ENCODE measurements at regions not wholly inside any gene's neighbourhood (a gene's known extent, or its start where the extent isn't known, plus 50 kb on each side); places are given as distances from the start of the nearest gene placed in this dataset.

DNA sequence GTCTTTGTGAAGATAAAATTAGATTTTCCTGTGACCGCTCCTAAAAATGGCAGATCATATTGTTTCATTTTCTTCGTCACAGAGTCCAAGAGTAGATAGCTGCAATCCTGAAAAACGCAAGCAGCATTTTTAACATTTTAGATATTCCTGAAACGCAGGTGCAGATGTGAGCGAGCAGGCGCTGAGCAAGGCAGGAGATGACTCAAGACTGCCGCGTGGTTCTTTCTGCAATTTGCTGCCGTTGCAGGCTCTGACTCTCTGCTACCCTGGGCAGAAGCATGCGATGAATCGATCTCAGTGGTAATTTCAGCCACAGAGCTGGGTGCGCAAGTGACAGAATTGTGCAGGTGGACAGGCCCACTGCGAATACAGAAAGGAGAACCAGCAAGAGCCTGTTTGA is 331.9 kb downstream of the ACTR3B start:
- TF ChIP-seq, protein P1, sequence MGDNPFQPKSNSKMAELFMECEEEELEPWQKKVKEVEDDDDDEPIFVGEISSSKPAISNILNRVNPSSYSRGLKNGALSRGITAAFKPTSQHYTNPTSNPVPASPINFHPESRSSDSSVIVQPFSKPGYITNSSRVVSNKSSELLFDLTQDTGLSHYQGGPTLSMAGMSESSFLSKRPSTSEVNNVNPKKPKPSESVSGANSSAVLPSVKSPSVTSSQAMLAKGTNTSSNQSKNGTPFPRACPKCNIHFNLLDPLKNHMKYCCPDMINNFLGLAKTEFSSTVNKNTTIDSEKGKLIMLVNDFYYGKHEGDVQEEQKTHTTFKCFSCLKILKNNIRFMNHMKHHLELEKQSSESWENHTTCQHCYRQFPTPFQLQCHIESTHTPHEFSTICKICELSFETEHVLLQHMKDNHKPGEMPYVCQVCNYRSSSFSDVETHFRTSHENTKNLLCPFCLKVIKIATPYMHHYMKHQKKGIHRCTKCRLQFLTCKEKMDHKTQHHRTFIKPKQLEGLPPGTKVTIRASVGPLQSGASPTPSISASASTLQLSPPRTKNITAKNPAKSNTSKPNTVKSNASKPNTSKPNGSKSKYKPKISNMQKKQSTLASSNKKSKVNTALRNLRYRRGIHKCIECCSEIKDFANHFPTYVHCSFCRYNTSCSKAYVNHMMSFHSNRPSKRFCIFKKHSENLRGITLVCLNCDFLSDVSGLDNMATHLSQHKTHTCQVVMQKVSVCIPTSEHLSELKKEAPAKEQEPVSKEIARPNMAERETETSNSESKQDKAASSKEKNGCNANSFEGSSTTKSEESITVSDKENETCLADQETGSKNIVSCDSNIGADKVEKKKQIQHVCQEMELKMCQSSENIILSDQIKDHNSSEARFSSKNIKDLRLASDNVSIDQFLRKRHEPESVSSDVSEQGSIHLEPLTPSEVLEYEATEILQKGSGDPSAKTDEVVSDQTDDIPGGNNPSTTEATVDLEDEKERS (tag by site-specific recombination; IDR thresholded peaks at IDR 0.05): no peak
- TF ChIP-seq, protein P2, sequence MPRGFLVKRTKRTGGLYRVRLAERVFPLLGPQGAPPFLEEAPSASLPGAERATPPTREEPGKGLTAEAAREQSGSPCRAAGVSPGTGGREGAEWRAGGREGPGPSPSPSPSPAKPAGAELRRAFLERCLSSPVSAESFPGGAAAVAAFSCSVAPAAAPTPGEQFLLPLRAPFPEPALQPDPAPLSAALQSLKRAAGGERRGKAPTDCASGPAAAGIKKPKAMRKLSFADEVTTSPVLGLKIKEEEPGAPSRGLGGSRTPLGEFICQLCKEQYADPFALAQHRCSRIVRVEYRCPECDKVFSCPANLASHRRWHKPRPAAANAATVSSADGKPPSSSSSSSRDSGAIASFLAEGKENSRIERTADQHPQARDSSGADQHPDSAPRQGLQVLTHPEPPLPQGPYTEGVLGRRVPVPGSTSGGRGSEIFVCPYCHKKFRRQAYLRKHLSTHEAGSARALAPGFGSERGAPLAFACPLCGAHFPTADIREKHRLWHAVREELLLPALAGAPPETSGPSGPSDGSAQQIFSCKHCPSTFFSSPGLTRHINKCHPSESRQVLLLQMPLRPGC (tag by site-specific recombination; IDR thresholded peaks at IDR 0.05): no peak
- TF ChIP-seq ZNF202 (tag by site-specific recombination; IDR thresholded peaks at IDR 0.05; ENCODE audit: borderline replicate concordance): no peak
- no peak for TF ChIP-seq ZNF311 (tag by site-specific recombination; IDR thresholded peaks at IDR 0.05; ENCODE audit: borderline replicate concordance)
- no peak for TF ChIP-seq ZNF24 (tag by site-specific recombination; IDR thresholded peaks at IDR 0.05)
- Histone ChIP-seq H3K36me3 (ENCODE audit: control insufficient read depth in 2 of 2, insufficient read depth in 1 of 2, low read length in 2 of 2) (no peaks in the 10 kb centered on the region), H3K27ac (ENCODE audit: extremely low read depth, low read depth, low read length) (no peak overlapping the region), H3K4me3 (ENCODE audit: low read depth, low read length) (no peak overlapping the region), H3K4me1 (ENCODE audit: control insufficient read depth, insufficient read depth, low read length) (no peaks in the 10 kb centered on the region), H3K9me3 (ENCODE audit: control insufficient read depth, insufficient read depth, low read depth, low read length) (no peaks in the 10 kb centered on the region)
- ChIA-PET POLR2A (no interaction called here), CTCF (interaction anchor here (0.6 kb wide), 1 partner anchor 1115 kb away, joined by 5 read pairs; no protein-coding TSS in a partner anchor)

DNA sequence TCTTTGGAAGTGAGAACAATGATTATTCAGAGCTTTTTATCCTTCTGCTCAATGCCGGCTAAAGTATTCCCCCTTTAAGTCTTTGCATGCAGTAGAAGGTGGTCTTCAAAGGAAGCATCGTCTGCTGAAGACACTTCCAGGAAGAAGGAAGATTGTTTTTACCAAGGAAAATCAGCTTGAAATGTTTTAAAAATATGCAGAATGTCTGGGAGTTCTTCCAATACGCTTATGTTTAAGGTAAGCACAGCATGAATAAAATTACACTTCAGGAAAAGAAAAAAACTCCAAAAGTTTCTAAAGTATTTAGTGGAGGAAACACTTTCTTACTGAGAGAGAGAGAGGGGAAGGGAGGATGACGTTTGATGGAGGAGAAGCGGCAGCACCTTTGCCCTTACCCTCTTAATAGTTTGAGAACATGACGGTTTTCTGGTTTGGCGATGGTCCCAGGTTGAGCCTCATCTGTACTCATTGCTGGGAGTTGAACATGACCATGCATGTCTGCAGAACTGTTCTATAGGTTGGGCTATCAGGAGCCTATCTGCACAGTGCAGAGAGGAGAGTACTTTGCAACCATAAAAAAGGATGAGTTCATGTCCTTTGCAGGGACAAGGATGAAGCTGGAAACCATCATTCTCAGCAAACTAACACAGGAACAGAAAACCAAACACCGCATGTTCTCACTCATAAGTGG is 338.1 kb downstream of the ACTR3B start:
- ChIA-PET POLR2A (interaction anchor here (0.7 kb wide), 1 partner anchor 426 kb away, joined by 3 read pairs; no protein-coding TSS in a partner anchor), CTCF (no interaction called here)
- no peak overlapping the region for H3K27ac ChIP-seq (ENCODE audit: extremely low read depth, low read depth, low read length)
- no peaks in the 10 kb centered on the region for H3K9me3 ChIP-seq (ENCODE audit: control insufficient read depth, insufficient read depth, low read depth, low read length)
- no peaks in the 10 kb centered on the region for H3K36me3 ChIP-seq (ENCODE audit: control insufficient read depth in 2 of 2, insufficient read depth in 1 of 2, low read length in 2 of 2)
- TF ChIP-seq ZNF16 (tag by site-specific recombination; IDR thresholded peaks at IDR 0.05; ENCODE audit: low read depth): no peak
- TF ChIP-seq ZNF121 (tag by site-specific recombination; IDR thresholded peaks at IDR 0.05): no peak
- peak; percentile 94 for TF ChIP-seq ZNF660 (tag by site-specific recombination; IDR thresholded peaks at IDR 0.05)
- TF ChIP-seq, protein P3, sequence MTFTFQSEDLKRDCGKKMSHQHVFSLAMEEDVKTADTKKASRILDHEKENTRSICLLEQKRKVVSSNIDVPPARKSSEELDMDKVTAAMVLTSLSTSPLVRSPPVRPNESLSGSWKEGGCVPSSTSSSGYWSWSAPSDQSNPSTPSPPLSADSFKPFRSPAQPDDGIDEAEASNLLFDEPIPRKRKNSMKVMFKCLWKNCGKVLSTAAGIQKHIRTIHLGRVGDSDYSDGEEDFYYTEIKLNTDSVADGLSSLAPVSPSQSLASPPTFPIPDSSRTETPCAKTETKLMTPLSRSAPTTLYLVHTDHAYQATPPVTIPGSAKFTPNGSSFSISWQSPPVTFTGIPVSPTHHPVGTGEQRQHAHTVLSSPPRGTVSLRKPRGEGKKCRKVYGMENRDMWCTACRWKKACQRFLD (tag by site-specific recombination; IDR thresholded peaks at IDR 0.05): no peak
- H3K4me1 ChIP-seq (ENCODE audit: control insufficient read depth, insufficient read depth, low read length): no peaks in the 10 kb centered on the region
- H3K4me3 ChIP-seq (ENCODE audit: low read depth, low read length): no peak overlapping the region

DNA sequence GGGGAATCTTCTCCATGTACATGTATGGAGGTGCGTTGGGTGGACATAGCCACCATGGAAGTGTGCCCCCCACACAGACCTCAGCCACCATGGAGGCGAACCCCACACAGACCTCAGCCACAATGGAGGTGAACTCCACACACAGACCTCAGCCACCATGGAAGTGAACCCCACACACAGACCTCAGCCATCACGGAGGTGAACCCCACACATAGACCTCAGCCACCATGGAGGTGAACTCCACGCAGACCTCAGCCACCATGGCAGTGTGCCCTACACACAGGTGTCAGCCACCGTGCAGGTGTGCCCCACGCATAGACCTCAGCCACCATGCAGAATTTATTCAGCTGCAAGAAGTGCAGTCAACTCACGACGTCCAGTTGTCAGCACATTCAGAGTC is 339.7 kb downstream of the ACTR3B start:
- H3K4me3 ChIP-seq (ENCODE audit: low read depth, low read length): no peak overlapping the region
- H3K27ac ChIP-seq (ENCODE audit: extremely low read depth, low read depth, low read length): no peak overlapping the region
- ChIA-PET POLR2A (no interaction called here), CTCF (interaction anchor here (0.6 kb wide), 1 partner anchor 73 kb away, joined by 3 read pairs; no protein-coding TSS in a partner anchor)
- H3K4me1 ChIP-seq (ENCODE audit: control insufficient read depth, insufficient read depth, low read length): no peaks in the 10 kb centered on the region
- no peaks in the 10 kb centered on the region for H3K36me3 ChIP-seq (ENCODE audit: control insufficient read depth in 2 of 2, insufficient read depth in 1 of 2, low read length in 2 of 2)
- no peaks in the 10 kb centered on the region for H3K9me3 ChIP-seq (ENCODE audit: control insufficient read depth, insufficient read depth, low read depth, low read length)
- TF ChIP-seq ZFP69B (tag by site-specific recombination; IDR thresholded peaks at IDR 0.05) (no peak), EGR2 (tag by site-specific recombination; IDR thresholded peaks at IDR 0.05; ENCODE audit: low read depth) (no peak), ZNF23 (tag by site-specific recombination; IDR thresholded peaks at IDR 0.05; ENCODE audit: borderline replicate concordance) (no peak), ZBTB7A (tag by site-specific recombination; IDR thresholded peaks at IDR 0.05; ENCODE audit: low read depth) (no peak), ZNF292 (tag by site-specific recombination; IDR thresholded peaks at IDR 0.05; ENCODE audit: borderline replicate concordance, low read depth) (no peak)
- TF ChIP-seq, protein P4, sequence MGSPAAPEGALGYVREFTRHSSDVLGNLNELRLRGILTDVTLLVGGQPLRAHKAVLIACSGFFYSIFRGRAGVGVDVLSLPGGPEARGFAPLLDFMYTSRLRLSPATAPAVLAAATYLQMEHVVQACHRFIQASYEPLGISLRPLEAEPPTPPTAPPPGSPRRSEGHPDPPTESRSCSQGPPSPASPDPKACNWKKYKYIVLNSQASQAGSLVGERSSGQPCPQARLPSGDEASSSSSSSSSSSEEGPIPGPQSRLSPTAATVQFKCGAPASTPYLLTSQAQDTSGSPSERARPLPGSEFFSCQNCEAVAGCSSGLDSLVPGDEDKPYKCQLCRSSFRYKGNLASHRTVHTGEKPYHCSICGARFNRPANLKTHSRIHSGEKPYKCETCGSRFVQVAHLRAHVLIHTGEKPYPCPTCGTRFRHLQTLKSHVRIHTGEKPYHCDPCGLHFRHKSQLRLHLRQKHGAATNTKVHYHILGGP (tag by site-specific recombination; IDR thresholded peaks at IDR 0.05): no peak
- TF ChIP-seq, protein P5, sequence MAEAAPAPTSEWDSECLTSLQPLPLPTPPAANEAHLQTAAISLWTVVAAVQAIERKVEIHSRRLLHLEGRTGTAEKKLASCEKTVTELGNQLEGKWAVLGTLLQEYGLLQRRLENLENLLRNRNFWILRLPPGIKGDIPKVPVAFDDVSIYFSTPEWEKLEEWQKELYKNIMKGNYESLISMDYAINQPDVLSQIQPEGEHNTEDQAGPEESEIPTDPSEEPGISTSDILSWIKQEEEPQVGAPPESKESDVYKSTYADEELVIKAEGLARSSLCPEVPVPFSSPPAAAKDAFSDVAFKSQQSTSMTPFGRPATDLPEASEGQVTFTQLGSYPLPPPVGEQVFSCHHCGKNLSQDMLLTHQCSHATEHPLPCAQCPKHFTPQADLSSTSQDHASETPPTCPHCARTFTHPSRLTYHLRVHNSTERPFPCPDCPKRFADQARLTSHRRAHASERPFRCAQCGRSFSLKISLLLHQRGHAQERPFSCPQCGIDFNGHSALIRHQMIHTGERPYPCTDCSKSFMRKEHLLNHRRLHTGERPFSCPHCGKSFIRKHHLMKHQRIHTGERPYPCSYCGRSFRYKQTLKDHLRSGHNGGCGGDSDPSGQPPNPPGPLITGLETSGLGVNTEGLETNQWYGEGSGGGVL (tag by site-specific recombination; IDR thresholded peaks at IDR 0.05): no peak
- TF ChIP-seq, protein P6, sequence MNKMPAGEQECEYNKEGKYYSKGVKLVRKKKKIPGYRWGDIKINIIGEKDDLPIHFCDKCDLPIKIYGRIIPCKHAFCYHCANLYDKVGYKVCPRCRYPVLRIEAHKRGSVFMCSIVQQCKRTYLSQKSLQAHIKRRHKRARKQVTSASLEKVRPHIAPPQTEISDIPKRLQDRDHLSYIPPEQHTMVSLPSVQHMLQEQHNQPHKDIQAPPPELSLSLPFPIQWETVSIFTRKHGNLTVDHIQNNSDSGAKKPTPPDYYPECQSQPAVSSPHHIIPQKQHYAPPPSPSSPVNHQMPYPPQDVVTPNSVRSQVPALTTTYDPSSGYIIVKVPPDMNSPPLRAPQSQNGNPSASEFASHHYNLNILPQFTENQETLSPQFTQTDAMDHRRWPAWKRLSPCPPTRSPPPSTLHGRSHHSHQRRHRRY (tag by site-specific recombination; IDR thresholded peaks at IDR 0.05): no peak
- TF ChIP-seq, protein P7, sequence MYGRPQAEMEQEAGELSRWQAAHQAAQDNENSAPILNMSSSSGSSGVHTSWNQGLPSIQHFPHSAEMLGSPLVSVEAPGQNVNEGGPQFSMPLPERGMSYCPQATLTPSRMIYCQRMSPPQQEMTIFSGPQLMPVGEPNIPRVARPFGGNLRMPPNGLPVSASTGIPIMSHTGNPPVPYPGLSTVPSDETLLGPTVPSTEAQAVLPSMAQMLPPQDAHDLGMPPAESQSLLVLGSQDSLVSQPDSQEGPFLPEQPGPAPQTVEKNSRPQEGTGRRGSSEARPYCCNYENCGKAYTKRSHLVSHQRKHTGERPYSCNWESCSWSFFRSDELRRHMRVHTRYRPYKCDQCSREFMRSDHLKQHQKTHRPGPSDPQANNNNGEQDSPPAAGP (tag by site-specific recombination; IDR thresholded peaks at IDR 0.05): no peak
